HUDEP-2 (cell line): ENCODE measurements at regions not wholly inside any gene's neighbourhood (a gene's known extent, or its start where the extent isn't known, plus 50 kb on each side); places are given as distances from the start of the nearest gene placed in this dataset.

Experiments
- DNase-seq, 76 experiments: peaks; one replicate each; lab custom pipeline; 2025; ENCODE audit not compliant: unreplicated experiment in 76 of 76; lab: John Stamatoyannopoulos, UW

GRCh38 chr4:75126058-75126457 is 193.1 kb downstream of the PARM1 start:
- no peak for DNase-seq

GRCh38 chr4:75122424-75123014 is 189.6 kb downstream of the PARM1 start:
- DNase-seq, result no peak

GRCh38 chr4:75118739-75119138 is 185.8 kb downstream of the PARM1 start:
- DNase-seq, result no peak

GRCh38 chr4:75110061-75110460 is 177.1 kb downstream of the PARM1 start:
- no peak for DNase-seq

GRCh38 chr4:75107755-75108612 is 175.1 kb downstream of the PARM1 start:
- DNase-seq, result no peak

GRCh38 chr4:75102787-75103085 is 169.8 kb downstream of the PARM1 start:
- DNase-seq, result no peak

- no peak for DNase-seq
Measured at GRCh38 chr4:75101906-75102786, 169.2 kb downstream of the PARM1 start.
